MM.1S (cell line): ENCODE measurements at regions not wholly inside any gene's neighbourhood (a gene's known extent, or its start where the extent isn't known, plus 50 kb on each side); places are given as distances from the start of the nearest gene placed in this dataset.

Experiments used
- CTCF ChIP-seq: fragments of 300-600 bp; sonication (generic); IDR thresholded peaks from 2 replicates; pipeline ENCODE4 v1.5.1; 2016; ENCODE audit warnings: antibody characterized with exemption, low read length, mixed read lengths
- EZH2 ChIP-seq: fragments of 300-600 bp; sonication (generic); optimal IDR thresholded peaks from 2 replicates; pipeline ENCODE3; 2017; ENCODE audit warnings: low read depth, mild to moderate bottlenecking, antibody characterized with exemption, low read length, mixed read lengths

GRCh38 chr12:41946106-41946505 is 198.6 kb downstream of the GXYLT1 start:
- no peak for TF ChIP-seq CTCF
- no peak for TF ChIP-seq EZH2
